GM18511 (cell line): ENCODE measurements at regions not wholly inside any gene's neighbourhood (a gene's known extent, or its start where the extent isn't known, plus 50 kb on each side); places are given as distances from the start of the nearest gene placed in this dataset.

ENCODE experiments used
- ATAC-seq: cut with Tn5 transposase; IDR thresholded peaks from one replicate; pipeline ENCODE4 v1.9.1; 2021; ENCODE audit warnings: mild to moderate bottlenecking, moderate library complexity; ENCODE audit not compliant: unreplicated experiment

DNA sequence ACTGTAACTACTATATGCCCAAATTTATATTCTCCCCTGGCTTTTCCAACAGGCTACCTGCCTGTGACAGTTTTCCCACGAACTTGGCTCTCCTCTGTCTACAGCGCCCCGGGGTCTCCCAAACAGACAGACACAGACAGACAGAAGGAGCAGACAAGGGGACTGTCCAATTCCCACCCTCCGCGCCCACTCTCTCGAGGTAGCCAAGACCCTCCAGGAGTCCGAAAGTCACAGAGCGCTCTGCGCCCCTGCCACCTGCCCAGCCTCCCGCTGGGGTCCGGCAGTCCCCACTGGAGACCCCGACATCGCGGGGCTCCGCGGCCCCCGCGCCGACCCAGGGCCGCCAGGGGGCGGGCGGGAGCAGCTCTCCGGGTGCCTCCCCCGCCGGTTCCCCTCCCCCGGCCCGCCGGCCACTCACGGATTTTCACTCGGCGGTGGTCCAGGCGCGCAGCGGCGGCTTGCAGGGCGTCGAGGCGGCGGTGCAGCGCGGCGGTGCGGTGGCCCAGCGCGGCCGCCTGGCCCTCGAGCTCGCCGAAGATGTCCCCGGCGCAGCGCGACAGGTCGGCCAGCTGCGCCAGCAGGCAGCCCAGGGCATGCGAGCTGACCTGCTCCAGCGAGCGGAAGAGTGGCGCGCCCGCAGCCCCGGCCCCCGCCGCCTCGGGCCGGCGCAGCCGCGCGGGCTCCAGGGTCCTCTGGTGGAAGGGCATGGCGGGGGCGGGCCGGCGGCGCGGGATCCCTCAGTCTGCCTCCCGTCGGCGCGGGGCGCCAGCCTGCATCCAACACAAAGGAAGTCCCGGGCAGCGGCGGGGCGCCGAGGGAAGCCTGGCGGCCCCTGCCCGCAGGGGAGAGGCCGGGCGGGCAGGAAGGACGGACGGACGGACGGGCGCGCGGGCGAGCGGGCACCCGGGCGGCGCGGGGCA lies 81.3 kb upstream of the CCDC28A start:
- peak; percentile 71 for ATAC-seq

DNA sequence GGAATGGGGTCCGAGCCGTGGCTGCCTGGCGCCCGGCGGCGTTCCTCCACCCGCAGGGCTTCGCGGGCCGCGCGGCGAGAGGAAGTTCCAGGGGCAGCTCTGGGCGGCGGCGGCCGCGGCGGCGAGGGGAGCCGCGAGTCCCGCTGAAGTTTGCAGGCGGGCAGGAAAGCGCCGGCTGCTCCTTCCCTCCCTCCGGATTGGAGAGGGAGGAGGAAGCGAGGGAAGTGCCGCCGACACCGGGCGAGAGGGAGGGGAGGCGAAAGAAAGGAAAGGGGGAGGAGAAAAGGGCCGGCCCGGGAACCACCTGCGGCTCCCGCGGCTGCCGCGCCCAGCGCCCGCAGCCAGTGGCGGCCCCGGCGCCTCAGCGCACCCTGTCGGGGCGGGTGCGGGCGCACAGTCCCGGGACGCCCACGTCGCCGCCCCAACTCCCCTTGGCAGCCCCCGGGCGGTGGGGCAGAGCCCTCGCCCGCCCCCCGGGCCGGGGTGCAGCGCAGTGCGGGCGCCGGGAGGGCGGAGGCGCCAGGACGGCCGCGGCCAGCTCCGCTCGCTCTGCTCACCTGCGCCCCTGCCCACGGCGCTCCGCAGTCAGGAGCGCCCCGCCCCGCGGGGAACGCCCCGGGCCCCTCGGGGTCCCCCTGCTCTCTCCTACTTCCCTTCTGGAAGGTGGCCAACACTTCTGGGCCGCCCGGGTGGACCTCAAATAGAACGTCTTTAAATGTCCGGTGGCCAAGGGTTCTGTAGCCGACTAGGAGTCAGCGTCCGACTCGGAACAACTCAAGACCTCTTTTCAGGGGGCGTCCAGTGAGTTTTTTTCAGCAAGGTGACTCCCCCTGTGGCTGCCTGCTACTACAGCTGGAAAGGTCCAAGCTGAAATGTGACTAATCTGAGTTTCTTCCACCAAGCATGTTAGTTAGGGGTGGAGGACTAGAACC lies 80.3 kb upstream of the CCDC28A start:
- ATAC-seq = peak; percentile 62

DNA sequence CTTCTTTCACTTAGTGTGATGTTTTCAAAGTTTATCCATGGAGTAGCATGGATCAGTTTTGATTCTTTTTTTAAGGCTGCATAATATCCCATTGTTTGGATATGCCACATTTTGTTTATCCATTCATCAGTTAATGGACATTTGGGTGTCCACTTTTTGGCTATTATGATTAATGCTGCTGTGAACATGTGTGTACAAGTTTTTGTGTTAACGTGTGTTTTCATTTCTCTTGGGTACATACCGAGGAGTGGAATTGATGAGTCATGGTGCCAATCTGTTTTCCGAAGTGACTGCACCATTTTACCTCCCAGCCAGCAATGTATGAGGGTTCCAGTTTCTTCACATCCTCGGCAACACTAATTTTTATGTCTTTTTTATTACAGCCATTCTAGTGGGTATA lies 78.4 kb upstream of the CCDC28A start:
- no peak for ATAC-seq

DNA sequence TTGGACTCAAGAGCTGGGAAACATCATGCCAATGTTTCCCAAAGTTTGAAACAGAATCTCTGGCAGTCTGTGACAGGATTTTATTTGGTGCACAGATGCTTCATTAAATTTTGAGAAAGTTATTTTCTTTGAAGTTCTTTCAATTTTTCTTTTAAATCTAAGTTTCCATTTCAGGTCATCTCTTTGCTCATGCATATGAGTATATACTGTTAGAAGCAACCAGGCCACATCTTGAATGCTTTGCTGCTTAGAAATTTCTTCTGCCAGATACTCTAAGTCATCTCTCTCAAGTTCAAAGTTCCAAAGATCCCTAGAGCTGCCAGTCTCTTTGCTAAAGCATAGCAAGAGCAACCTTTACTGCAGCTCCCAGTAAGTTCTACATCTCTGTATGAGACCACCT lies 59.1 kb upstream of the CCDC28A start:
- no peak for ATAC-seq

DNA sequence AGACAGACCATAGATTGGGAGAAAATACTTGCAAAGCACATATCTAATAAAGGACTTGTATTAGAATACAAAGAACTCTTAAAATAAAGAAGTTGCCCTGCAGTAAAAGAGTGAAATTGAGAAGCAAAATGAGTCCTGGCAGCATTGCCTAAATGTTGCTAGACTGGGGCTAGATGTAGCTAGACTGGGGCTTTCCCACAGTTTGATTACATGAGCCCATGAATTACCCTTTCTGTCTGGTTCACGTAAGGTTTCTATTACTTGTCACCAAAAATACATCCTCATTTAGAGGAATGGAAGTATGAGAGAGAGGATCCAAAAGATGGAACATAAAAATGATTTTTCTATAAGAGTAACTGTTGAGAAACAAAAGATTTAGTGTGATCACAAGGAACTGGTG lies 57.6 kb upstream of the CCDC28A start:
- no peak for ATAC-seq

DNA sequence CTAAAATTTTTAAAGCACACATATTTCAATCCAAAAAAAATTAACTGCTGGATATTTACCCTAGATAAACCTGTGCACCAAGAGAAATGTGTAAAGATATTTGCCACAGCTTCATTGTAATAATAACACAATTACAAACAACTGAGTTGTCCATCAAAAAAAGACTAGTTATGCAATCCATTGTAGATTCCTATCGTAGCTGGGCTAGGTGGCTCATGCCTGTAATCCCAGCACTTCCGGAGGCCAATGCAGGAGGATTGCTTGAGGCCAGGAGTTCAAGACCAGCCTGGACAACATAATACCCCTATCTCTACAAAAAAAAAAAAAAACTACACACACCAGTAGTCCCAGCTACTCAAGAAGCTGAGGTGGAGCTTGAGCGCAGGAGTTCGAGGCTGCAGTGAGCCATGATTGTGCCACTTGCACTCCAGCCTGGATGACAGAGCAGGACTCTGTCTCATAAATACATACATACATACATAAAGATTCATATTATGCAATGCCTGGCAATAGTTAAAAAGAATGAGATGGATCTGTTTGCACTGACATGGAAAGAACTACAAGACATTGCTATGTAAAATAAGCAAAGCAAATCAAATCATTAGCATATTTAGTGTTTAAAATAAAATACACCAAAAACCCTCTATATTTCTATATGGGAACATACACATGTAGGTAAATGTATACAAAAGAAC lies 56.5 kb upstream of the CCDC28A start:
- ATAC-seq = no peak

DNA sequence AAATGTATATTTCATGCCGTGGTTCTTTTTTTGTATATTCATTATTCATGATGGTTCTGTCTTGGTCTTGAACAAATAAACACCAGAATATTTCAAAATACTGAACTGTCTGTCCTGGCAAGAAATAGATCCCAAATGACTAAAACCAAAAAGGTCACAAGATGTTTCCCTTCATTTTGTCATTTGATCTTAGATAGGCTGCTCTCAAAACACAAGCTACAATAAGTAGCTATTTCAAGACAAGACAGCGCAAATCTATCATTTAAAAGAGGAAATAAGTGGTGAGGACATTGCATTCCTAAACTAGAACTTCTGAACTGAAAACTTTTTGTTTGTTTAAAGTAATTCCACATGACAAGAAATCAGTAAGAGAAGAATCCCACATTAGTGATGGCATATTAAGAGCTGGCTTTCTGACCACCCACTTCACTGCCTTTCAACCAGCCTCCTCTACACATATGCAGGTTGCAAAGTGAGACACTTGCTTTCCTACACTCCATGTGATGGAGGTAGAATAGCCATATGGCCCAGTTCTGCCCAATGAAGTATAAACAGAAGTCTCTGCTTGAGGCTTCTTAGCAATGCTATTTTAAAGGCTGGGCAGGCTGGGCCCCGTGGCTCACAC lies 54.4 kb upstream of the CCDC28A start:
- no peak for ATAC-seq

DNA sequence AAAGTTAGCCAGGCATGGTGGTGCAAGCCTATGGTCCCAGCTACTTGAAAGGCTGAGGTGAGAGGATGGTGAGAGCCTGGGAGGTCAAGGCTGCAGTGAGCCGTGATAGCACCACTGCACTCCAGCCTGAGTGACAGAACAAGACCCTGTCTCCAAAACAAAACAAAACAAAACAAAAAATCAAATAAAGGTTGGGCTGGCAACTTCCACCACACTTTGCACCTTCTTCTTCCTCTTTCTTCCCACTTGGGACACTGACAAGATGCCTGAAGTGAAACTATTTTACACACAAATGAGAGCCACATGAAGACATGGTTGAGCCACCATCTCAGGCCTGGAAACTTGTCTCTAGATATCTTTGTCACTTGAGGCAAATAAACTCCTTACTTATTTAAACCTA lies 53.8 kb upstream of the CCDC28A start:
- ATAC-seq = no peak

DNA sequence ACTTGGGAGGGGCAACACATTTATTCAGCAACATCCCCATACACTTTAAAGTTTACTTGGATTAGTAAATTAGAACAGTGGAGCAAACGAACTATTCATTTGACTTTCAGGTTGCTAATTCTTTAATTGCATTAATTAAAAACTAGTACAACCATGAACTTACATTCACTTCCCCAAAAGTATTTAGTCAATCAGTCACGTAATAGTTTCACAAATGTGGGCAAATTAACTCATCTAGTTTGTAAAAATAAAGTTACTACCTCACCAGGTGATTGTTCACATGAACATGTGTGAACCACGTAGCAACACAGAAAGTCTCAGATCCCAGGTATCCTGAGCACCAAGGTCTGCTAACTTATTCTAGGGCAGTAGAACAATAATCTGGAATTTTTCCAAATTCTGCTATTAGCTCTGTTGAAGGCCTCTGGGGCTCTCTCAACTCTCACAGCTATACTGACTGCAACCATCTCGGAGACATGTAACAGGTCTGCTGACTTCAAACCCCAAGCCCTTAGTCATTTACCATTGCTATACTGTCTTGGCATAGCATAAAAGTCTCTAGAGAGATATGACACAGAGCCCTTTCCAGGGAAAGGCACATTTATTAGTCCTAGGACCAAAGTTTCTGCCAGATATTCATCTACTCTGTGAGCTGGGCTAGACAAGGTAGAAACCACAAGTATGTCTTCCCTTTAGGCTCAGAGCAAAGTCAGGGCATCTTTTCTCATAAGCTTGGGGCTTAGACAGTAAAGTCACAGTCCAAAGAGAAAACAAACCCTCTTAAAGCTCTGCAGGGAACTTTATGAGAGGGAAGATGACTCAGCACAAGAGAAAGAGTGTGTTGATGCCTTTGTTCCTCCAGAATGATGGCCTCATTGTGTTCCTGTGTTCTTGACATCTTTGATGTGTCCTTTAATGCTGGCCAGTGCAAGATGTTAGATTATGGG lies 50.9 kb upstream of the CCDC28A start:
- ATAC-seq = peak; percentile 53
